Activated naive CD8-positive, alpha-beta T cell treated with anti-CD3 and anti-CD28 coated beads for 36 hours (primary cell): ENCODE measurements at regions not wholly inside any gene's neighbourhood (a gene's known extent, or its start where the extent isn't known, plus 50 kb on each side); places are given as distances from the start of the nearest gene placed in this dataset.

Source experiments
- DNase-seq: peaks from one replicate; pipeline ENCODE4 v3.0.0; 2021
- H3K27ac Mint-ChIP-seq: one replicate; pipeline ENCODE4 v1.8.0; 2022; ENCODE audit warnings: mild to moderate bottlenecking, moderate library complexity, mixed read lengths
- H3K27me3 Mint-ChIP-seq: one replicate; pipeline ENCODE4 v1.8.0; 2022; ENCODE audit warnings: mild to moderate bottlenecking, mixed read lengths
- H3K36me3 Mint-ChIP-seq: one replicate; pipeline ENCODE4 v1.8.0; 2021; ENCODE audit warnings: mild to moderate bottlenecking, mixed read lengths
- H3K4me1 Mint-ChIP-seq: one replicate; pipeline ENCODE4 v1.8.0; 2021; ENCODE audit warnings: mixed read lengths
- H3K4me3 Mint-ChIP-seq: one replicate; pipeline ENCODE4 v1.8.0; 2022; ENCODE audit warnings: mild to moderate bottlenecking, moderate library complexity, mixed read lengths
- H3K9me3 Mint-ChIP-seq: one replicate; pipeline ENCODE4 v1.8.0; 2022; ENCODE audit warnings: mixed read lengths

- no peaks in the 10 kb centered on the region for H3K36me3 Mint-ChIP-seq
- H3K27ac Mint-ChIP-seq, result no peak overlapping the region
- H3K27me3 Mint-ChIP-seq, result peaks cover 3% of the 10 kb centered on the region
- H3K4me1 Mint-ChIP-seq, result no peaks in the 10 kb centered on the region
- DNase-seq, result no peak
- H3K9me3 Mint-ChIP-seq, result no peaks in the 10 kb centered on the region
- H3K4me3 Mint-ChIP-seq, result no peak overlapping the region
Measured at GRCh38 chr7:116310141-116310540, 99.8 kb downstream of the TES start.

GRCh38 chr7:116311259-116311658 is 100.9 kb downstream of the TES start:
- Mint-ChIP-seq H3K9me3 (no peaks in the 10 kb centered on the region), H3K4me1 (no peaks in the 10 kb centered on the region), H3K27me3 (no peaks in the 10 kb centered on the region), H3K4me3 (no peak overlapping the region), H3K36me3 (no peaks in the 10 kb centered on the region), H3K27ac (no peak overlapping the region)
- DNase-seq, result no peak

GRCh38 chr7:116311816-116312471 is 101.6 kb downstream of the TES start:
- Mint-ChIP-seq H3K4me1 (no peaks in the 10 kb centered on the region), H3K36me3 (no peaks in the 10 kb centered on the region), H3K27ac (no peak overlapping the region), H3K9me3 (no peaks in the 10 kb centered on the region), H3K4me3 (no peak overlapping the region), H3K27me3 (peaks cover 1% of the 10 kb centered on the region)
- no peak for DNase-seq

GRCh38 chr7:116315293-116315692 is 105.0 kb downstream of the TES start:
- Mint-ChIP-seq H3K36me3 (no peaks in the 10 kb centered on the region), H3K4me3 (no peak overlapping the region), H3K4me1 (no peaks in the 10 kb centered on the region), H3K27me3 (peaks cover 9% of the 10 kb centered on the region), H3K9me3 (peaks cover 1% of the 10 kb centered on the region), H3K27ac (no peak overlapping the region)
- DNase-seq, result no peak

- peaks cover 1% of the 10 kb centered on the region for H3K9me3 Mint-ChIP-seq
- H3K36me3 Mint-ChIP-seq, result no peaks in the 10 kb centered on the region
- H3K4me3 Mint-ChIP-seq, result no peak overlapping the region
- no peak for DNase-seq
- peaks cover 9% of the 10 kb centered on the region for H3K27me3 Mint-ChIP-seq
- no peaks in the 10 kb centered on the region for H3K4me1 Mint-ChIP-seq
- H3K27ac Mint-ChIP-seq, result no peak overlapping the region
Measured at GRCh38 chr7:116315803-116316202, 105.5 kb downstream of the TES start.

GRCh38 chr7:116316838-116317628 is 106.7 kb downstream of the TES start:
- no peak overlapping the region for H3K27ac Mint-ChIP-seq
- DNase-seq, result no peak
- peaks cover 9% of the 10 kb centered on the region for H3K27me3 Mint-ChIP-seq
- H3K36me3 Mint-ChIP-seq, result no peaks in the 10 kb centered on the region
- peaks cover 1% of the 10 kb centered on the region for H3K9me3 Mint-ChIP-seq
- H3K4me3 Mint-ChIP-seq, result no peak overlapping the region
- no peaks in the 10 kb centered on the region for H3K4me1 Mint-ChIP-seq

GRCh38 chr7:116317907-116318306 is 107.6 kb downstream of the TES start:
- H3K4me3 Mint-ChIP-seq, result no peak overlapping the region
- H3K4me1 Mint-ChIP-seq, result no peaks in the 10 kb centered on the region
- H3K9me3 Mint-ChIP-seq, result peaks cover 1% of the 10 kb centered on the region
- H3K27ac Mint-ChIP-seq, result no peak overlapping the region
- H3K36me3 Mint-ChIP-seq, result no peaks in the 10 kb centered on the region
- peaks cover 9% of the 10 kb centered on the region for H3K27me3 Mint-ChIP-seq
- no peak for DNase-seq

GRCh38 chr7:116322541-116322940 is 112.2 kb downstream of the TES start:
- DNase-seq, result no peak
- H3K36me3 Mint-ChIP-seq, result no peaks in the 10 kb centered on the region
- H3K4me1 Mint-ChIP-seq, result peaks cover 3% of the 10 kb centered on the region
- no peak overlapping the region for H3K27ac Mint-ChIP-seq
- peaks cover 1% of the 10 kb centered on the region for H3K9me3 Mint-ChIP-seq
- H3K27me3 Mint-ChIP-seq, result peaks cover 4% of the 10 kb centered on the region
- H3K4me3 Mint-ChIP-seq, result no peak overlapping the region

- Mint-ChIP-seq H3K36me3 (no peaks in the 10 kb centered on the region), H3K9me3 (peaks cover under 1% of the 10 kb centered on the region), H3K27me3 (peaks cover 7% of the 10 kb centered on the region), H3K4me1 (peaks cover 3% of the 10 kb centered on the region), H3K4me3 (no peak overlapping the region), H3K27ac (no peak overlapping the region)
- no peak for DNase-seq
Measured at GRCh38 chr7:116324582-116324981, 114.2 kb downstream of the TES start.

GRCh38 chr7:116325517-116325916 is 115.2 kb downstream of the TES start:
- DNase-seq, result no peak
- Mint-ChIP-seq H3K9me3 (no peaks in the 10 kb centered on the region), H3K36me3 (no peaks in the 10 kb centered on the region), H3K4me1 (peaks cover 3% of the 10 kb centered on the region), H3K27me3 (peaks cover 4% of the 10 kb centered on the region), H3K4me3 (no peak overlapping the region), H3K27ac (no peak overlapping the region)

- Mint-ChIP-seq H3K27ac (no peak overlapping the region), H3K27me3 (peaks cover 4% of the 10 kb centered on the region), H3K4me1 (peaks cover 3% of the 10 kb centered on the region), H3K9me3 (no peaks in the 10 kb centered on the region), H3K4me3 (no peak overlapping the region), H3K36me3 (no peaks in the 10 kb centered on the region)
- no peak for DNase-seq
Measured at GRCh38 chr7:116327135-116327534, 116.8 kb downstream of the TES start.

- Mint-ChIP-seq H3K4me3 (no peak overlapping the region), H3K9me3 (no peaks in the 10 kb centered on the region), H3K36me3 (no peaks in the 10 kb centered on the region), H3K4me1 (peaks cover 3% of the 10 kb centered on the region), H3K27ac (no peak overlapping the region), H3K27me3 (peaks cover 4% of the 10 kb centered on the region)
- no peak for DNase-seq
Measured at GRCh38 chr7:116327752-116328151, 117.4 kb downstream of the TES start.

GRCh38 chr7:116328161-116328560 is 117.8 kb downstream of the TES start:
- Mint-ChIP-seq H3K27ac (no peak overlapping the region), H3K4me3 (no peak overlapping the region), H3K36me3 (no peaks in the 10 kb centered on the region), H3K9me3 (no peaks in the 10 kb centered on the region), H3K27me3 (peaks cover 8% of the 10 kb centered on the region), H3K4me1 (peaks cover 3% of the 10 kb centered on the region)
- no peak for DNase-seq

GRCh38 chr7:116329686-116330503 is 119.6 kb downstream of the TES start:
- Mint-ChIP-seq H3K9me3 (no peaks in the 10 kb centered on the region), H3K36me3 (no peaks in the 10 kb centered on the region)
- DNase-seq, result no peak

GRCh38 chr7:116331020-116331419 is 120.7 kb downstream of the TES start:
- Mint-ChIP-seq H3K4me3 (no peak overlapping the region), H3K9me3 (no peaks in the 10 kb centered on the region), H3K27ac (no peak overlapping the region), H3K4me1 (no peaks in the 10 kb centered on the region), H3K36me3 (no peaks in the 10 kb centered on the region), H3K27me3 (peaks cover 9% of the 10 kb centered on the region)
- DNase-seq, result no peak

More at GRCh38 chr7:116329686-116330503, 119.6 kb downstream of the TES start:
- no peak overlapping the region for H3K4me3 Mint-ChIP-seq
- H3K4me1 Mint-ChIP-seq, result no peaks in the 10 kb centered on the region
- H3K27ac Mint-ChIP-seq, result no peak overlapping the region
- H3K27me3 Mint-ChIP-seq, result peaks cover 9% of the 10 kb centered on the region
